Panc1 (cell line): ENCODE measurements at regions not wholly inside any gene's neighbourhood (a gene's known extent, or its start where the extent isn't known, plus 50 kb on each side); places are given as distances from the start of the nearest gene placed in this dataset.

Source experiments
- ATAC-seq: fragments of 200-7000 bp; cut with Tn5 transposase; 2 replicates; pipeline ENCODE4 v1.9.1; 2020; ENCODE audit warnings: mild to moderate bottlenecking, moderate library complexity
- BruUV-seq: library from RNA; stranded (reverse); fragments of 400-500 nt; replicated peaks from 2 replicates; lab custom pipeline; 2021; lab: Mats Ljungman, UMichigan
- CTCF ChIA-PET: fragments of 300-600 bp; sonication (Branson Sonifier 250); formaldehyde crosslinking; loops from one replicate; lab custom pipeline; 2022; ENCODE audit warnings: antibody characterized with exemption; lab: Charles Lee
- POLR2A ChIA-PET: fragments of 300-600 bp; sonication (Branson Sonifier 250); formaldehyde crosslinking; loops from one replicate; lab custom pipeline; 2022; ENCODE audit warnings: antibody characterized with exemption; lab: Charles Lee
- DNase-seq: peaks from one replicate; pipeline ENCODE4 v3.0.0-alpha.2; 2010; ENCODE audit warnings: low read depth, low spot score
- H3K27ac ChIP-seq: 2 replicates; pipeline ENCODE4 v1.5.1; 2011; ENCODE audit warnings: mild to moderate bottlenecking, low read length, inconsistent platforms
- H3K27me3 ChIP-seq: fragments of 200-500 bp; sonication (Bioruptor generic); 2 replicates; pipeline ENCODE4 v1.6.0; 2014; ENCODE audit warnings: low read length, inconsistent platforms; ENCODE audit not compliant: control insufficient read depth, insufficient read depth
- H3K36me3 ChIP-seq: fragments of 200-500 bp; sonication (Bioruptor generic); 2 replicates; pipeline ENCODE4 v1.5.1; 2014; ENCODE audit warnings: inconsistent platforms, mild to moderate bottlenecking, low read length, moderate library complexity; ENCODE audit not compliant: control insufficient read depth, insufficient read depth
- H3K4me1 ChIP-seq: 2 replicates; pipeline ENCODE4 v1.5.1; 2011; ENCODE audit warnings: inconsistent platforms, mild to moderate bottlenecking, low read length, moderate library complexity; ENCODE audit not compliant: control insufficient read depth, insufficient read depth
- H3K4me3 ChIP-seq, 2 experiments: 2 replicates each; pipeline ENCODE4 v1.5.1; 2011 to 2012; ENCODE audit warnings: low read depth in 2 of 2, low read length in 2 of 2, mild to moderate bottlenecking in 2 of 2, inconsistent platforms in 1 of 2, moderate library complexity in 1 of 2
- H3K9me3 ChIP-seq: fragments of 200-500 bp; sonication (Bioruptor generic); 2 replicates; pipeline ENCODE4 v1.5.1; 2014; ENCODE audit warnings: low read depth, mild to moderate bottlenecking, inconsistent platforms, low read length, moderate library complexity; ENCODE audit not compliant: control insufficient read depth, insufficient read depth
- CTCF ChIP-seq: fragments of 450-650 bp; IDR thresholded peaks from 2 replicates; pipeline ENCODE4 v1.5.1; 2017; ENCODE audit warnings: mild to moderate bottlenecking
- POLR2AphosphoS5 ChIP-seq: IDR thresholded peaks from 2 replicates; pipeline ENCODE4 v1.6.1; 2012; ENCODE audit warnings: mild to moderate bottlenecking, low read depth, low read length, moderate library complexity
- SIN3A ChIP-seq: IDR thresholded peaks from 2 replicates; pipeline ENCODE4 v1.6.1; 2012; ENCODE audit warnings: low read depth, mild to moderate bottlenecking, low read length, moderate library complexity, borderline replicate concordance; ENCODE audit not compliant: insufficient read depth
- TCF7L2 ChIP-seq: IDR thresholded peaks from 2 replicates; pipeline ENCODE4 v1.6.1; 2011; ENCODE audit warnings: mild to moderate bottlenecking, low read depth, low read length, inconsistent platforms
- in situ Hi-C: cut with HindIII; loops from 2 replicates; pipeline ENCODE4 v1.10.0; 2016; ENCODE audit warnings: low sequenced_read_pairs, low pct_unique_long_range_greater_than_20kb
- intact Hi-C: fragments of 100-400 bp; cut with micrococcal nuclease; formaldehyde crosslinking; loops from one replicate; pipeline ENCODE4 v1.10.0; 2022; ENCODE audit not compliant: unreplicated experiment
- TF ChIP-seq, protein P1 (sequence below), 2 experiments: IDR thresholded peaks; 2 replicates each; pipeline ENCODE4 v1.6.1; 2011 to 2012; ENCODE audit warnings: low read depth in 2 of 2, control low read depth in 1 of 2, low read length in 1 of 2, mild to moderate bottlenecking in 1 of 2, moderate library complexity in 1 of 2; ENCODE audit not compliant: insufficient read depth in 1 of 2

GRCh38 chr15:61605343-61605742, 376.2 kb upstream of the RORA start:
- DNase-seq: no peak
- ChIA-PET POLR2A (no interaction called here), CTCF (no interaction called here)
- H3K27ac ChIP-seq: no peak overlapping the region
- no peaks in the 10 kb centered on the region for H3K27me3 ChIP-seq
- TF ChIP-seq POLR2AphosphoS5: no peak
- TF ChIP-seq CTCF: no peak
- no peak for TF ChIP-seq SIN3A
- TF ChIP-seq TCF7L2: no peak
- TF ChIP-seq, protein P1, sequence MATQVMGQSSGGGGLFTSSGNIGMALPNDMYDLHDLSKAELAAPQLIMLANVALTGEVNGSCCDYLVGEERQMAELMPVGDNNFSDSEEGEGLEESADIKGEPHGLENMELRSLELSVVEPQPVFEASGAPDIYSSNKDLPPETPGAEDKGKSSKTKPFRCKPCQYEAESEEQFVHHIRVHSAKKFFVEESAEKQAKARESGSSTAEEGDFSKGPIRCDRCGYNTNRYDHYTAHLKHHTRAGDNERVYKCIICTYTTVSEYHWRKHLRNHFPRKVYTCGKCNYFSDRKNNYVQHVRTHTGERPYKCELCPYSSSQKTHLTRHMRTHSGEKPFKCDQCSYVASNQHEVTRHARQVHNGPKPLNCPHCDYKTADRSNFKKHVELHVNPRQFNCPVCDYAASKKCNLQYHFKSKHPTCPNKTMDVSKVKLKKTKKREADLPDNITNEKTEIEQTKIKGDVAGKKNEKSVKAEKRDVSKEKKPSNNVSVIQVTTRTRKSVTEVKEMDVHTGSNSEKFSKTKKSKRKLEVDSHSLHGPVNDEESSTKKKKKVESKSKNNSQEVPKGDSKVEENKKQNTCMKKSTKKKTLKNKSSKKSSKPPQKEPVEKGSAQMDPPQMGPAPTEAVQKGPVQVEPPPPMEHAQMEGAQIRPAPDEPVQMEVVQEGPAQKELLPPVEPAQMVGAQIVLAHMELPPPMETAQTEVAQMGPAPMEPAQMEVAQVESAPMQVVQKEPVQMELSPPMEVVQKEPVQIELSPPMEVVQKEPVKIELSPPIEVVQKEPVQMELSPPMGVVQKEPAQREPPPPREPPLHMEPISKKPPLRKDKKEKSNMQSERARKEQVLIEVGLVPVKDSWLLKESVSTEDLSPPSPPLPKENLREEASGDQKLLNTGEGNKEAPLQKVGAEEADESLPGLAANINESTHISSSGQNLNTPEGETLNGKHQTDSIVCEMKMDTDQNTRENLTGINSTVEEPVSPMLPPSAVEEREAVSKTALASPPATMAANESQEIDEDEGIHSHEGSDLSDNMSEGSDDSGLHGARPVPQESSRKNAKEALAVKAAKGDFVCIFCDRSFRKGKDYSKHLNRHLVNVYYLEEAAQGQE (IDR thresholded peaks at IDR 0.05; ENCODE audit: insufficient read depth in 1 of 2, low read depth in 2 of 2, low read length in 1 of 2): no peak
- no peak for ATAC-seq
- BruUV-seq: no TSS peak
- H3K4me3 ChIP-seq: no peak overlapping the region
- in situ Hi-C loops (no loop called here), intact Hi-C loops (no loop called here)
- no peaks in the 10 kb centered on the region for H3K4me1 ChIP-seq
- H3K9me3 ChIP-seq: no peaks in the 10 kb centered on the region
- no peaks in the 10 kb centered on the region for H3K36me3 ChIP-seq

GRCh38 chr15:61598655-61599054, 369.6 kb upstream of the RORA start:
- no peaks in the 10 kb centered on the region for H3K36me3 ChIP-seq
- ChIA-PET POLR2A (no interaction called here), CTCF (no interaction called here)
- DNase-seq (no peak), ATAC-seq (no peak)
- H3K27me3 ChIP-seq: no peaks in the 10 kb centered on the region
- H3K9me3 ChIP-seq: no peaks in the 10 kb centered on the region
- H3K4me1 ChIP-seq: no peaks in the 10 kb centered on the region
- intact Hi-C loops (no loop called here), in situ Hi-C loops (no loop called here)
- no TSS peak for BruUV-seq
- H3K27ac ChIP-seq: no peak overlapping the region
- no peak overlapping the region for H3K4me3 ChIP-seq
- no peak for TF ChIP-seq SIN3A
- TF ChIP-seq TCF7L2: no peak
- TF ChIP-seq, protein P1 (IDR thresholded peaks at IDR 0.05; ENCODE audit: insufficient read depth in 1 of 2, low read depth in 2 of 2, low read length in 1 of 2): no peak
- no peak for TF ChIP-seq POLR2AphosphoS5
- TF ChIP-seq CTCF: no peak
